ENCODE measurements at regions not wholly inside any gene's neighbourhood (a gene's known extent, or its start where the extent isn't known, plus 50 kb on each side); places are given as distances from the start of the nearest gene placed in this dataset.
"Not testable (repeated sequence)": the region's sequence is repeated elsewhere in the genome, so short reads cannot be mapped to it uniquely, and the experiment has no call there.

DNA sequence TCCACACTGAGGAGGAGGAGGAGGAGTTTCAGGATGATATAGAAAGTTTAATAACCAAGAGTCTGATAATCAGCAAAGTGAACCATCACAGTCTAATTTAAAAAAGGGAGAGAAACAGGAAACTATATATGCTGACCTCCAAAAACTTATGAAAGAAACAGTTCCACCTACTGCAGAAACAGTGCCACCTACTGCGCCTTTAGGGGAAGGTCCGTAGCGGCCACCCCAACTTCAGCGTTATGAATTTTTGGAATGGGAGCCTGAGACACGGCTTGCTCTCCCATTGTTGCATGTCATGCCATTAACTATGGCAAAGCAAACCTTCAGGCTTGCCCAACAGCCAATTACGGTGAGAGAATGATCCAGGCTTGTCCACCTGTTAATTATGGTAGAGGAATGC, 1719.2 kb upstream of the LRRTM1 start:
- Histone ChIP-seq H3K4me2 (ENCODE audit: low read depth, low read length, poor library complexity, severe bottlenecking) (no peak overlapping the region), H4K20me1 (ENCODE audit: low read depth, low read length) (no peaks in the 10 kb centered on the region), H2AFZ (ENCODE audit: low read depth, low read length, severe bottlenecking) (no peak overlapping the region), H3K9me2 (replicated peaks; ENCODE audit: insufficient read depth, low read length) (no peaks in the 10 kb centered on the region), H3K9ac (ENCODE audit: low read length) (no peak overlapping the region), H3K27me3 (ENCODE audit: low read length) (no peaks in the 10 kb centered on the region), H3K9me3 (ENCODE audit: insufficient read depth, low read length) (0 out of 2 replicates have a peak, but pooled peaks cover 1% of the 10 kb centered on the region), H3K36me3 (ENCODE audit: low read length) (no peaks in the 10 kb centered on the region), H3K4me3 (ENCODE audit: insufficient read depth, low read length, poor library complexity, severe bottlenecking) (no peak overlapping the region), H3K27ac (ENCODE audit: low read depth, low read length) (no peak overlapping the region), H3K79me2 (ENCODE audit: insufficient read depth, low read length) (no peaks in the 10 kb centered on the region), H3F3A (ENCODE audit: insufficient read depth) (no peaks in the 10 kb centered on the region)
- TF ChIP-seq CTCF (IDR thresholded peaks at IDR 0.05; ENCODE audit: insufficient read depth, low read length, poor library complexity, severe bottlenecking) = no peak
- no peak for TF ChIP-seq EZH2phosphoT487 (conservative IDR thresholded peaks at IDR 0.05; ENCODE audit: low read length)

DNA sequence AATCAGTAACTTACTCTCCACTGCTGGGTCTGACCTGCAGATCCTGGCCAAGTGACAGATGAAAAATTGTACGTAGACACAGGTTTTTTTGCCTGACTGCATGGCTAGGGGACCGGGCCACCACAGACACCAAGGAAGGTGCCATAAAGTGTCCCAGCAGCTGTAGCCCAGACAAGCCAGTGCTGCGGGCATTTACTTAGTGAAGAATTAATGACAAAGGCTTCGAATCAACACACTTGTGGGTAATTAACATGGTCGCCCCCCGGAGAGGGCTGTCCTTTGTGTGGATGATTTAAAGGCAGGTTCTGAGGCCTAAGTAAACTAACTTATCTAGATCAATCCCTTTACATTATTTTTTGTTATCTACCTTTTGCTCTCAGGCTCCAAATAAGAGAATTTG, 1709.1 kb upstream of the LRRTM1 start:
- Histone ChIP-seq H3K9me3 (ENCODE audit: insufficient read depth, low read length) (0 out of 2 replicates have a peak, but pooled peaks cover 2% of the 10 kb centered on the region), H3F3A (ENCODE audit: insufficient read depth) (no peaks in the 10 kb centered on the region), H4K20me1 (ENCODE audit: low read depth, low read length) (no peaks in the 10 kb centered on the region), H3K4me3 (ENCODE audit: insufficient read depth, low read length, poor library complexity, severe bottlenecking) (no peak overlapping the region), H3K27ac (ENCODE audit: low read depth, low read length) (no peak overlapping the region), H3K9me2 (replicated peaks; ENCODE audit: insufficient read depth, low read length) (no peaks in the 10 kb centered on the region), H3K4me2 (ENCODE audit: low read depth, low read length, poor library complexity, severe bottlenecking) (no peak overlapping the region), H3K9ac (ENCODE audit: low read length) (no peak overlapping the region), H3K79me2 (ENCODE audit: insufficient read depth, low read length) (no peaks in the 10 kb centered on the region), H2AFZ (ENCODE audit: low read depth, low read length, severe bottlenecking) (no peak overlapping the region), H3K36me3 (ENCODE audit: low read length) (no peaks in the 10 kb centered on the region), H3K27me3 (ENCODE audit: low read length) (no peaks in the 10 kb centered on the region)
- no peak for TF ChIP-seq EZH2phosphoT487 (conservative IDR thresholded peaks at IDR 0.05; ENCODE audit: low read length)
- TF ChIP-seq CTCF (IDR thresholded peaks at IDR 0.05; ENCODE audit: insufficient read depth, low read length, poor library complexity, severe bottlenecking) = no peak

DNA sequence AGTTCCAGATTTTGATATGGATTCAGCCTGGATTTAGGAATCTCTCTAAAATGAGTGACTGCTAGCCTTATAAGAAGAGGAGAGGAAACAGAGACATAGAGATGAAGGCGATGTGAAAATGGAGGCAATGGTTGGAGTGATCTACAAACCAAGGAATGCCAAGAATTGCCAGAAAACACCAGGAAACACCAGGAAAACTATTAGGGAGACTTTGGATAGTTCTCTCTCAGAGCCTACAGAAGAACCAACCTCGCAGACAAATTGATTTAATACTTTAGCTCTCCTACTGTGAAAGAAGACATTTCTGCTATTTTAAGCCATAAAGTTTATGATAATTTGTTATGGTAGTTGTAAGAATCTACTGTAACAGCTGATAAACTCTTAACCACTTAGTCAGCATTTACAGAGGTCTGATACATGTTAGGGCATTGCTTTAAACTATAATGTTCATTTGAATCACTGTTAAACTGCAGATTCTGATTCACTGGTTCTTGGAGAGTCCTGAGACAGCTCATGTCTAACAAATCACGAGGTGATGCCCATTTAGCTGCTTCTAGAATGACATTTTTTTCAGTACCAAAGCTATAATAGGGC, 1702.6 kb upstream of the LRRTM1 start:
- Histone ChIP-seq H3K9me2 (replicated peaks; ENCODE audit: insufficient read depth, low read length) (0 out of 2 replicates have a peak, but pooled peaks cover 3% of the 10 kb centered on the region), H3K36me3 (ENCODE audit: low read length) (no peaks in the 10 kb centered on the region), H3K9me3 (ENCODE audit: insufficient read depth, low read length) (no peaks in the 10 kb centered on the region), H3K4me2 (ENCODE audit: low read depth, low read length, poor library complexity, severe bottlenecking) (no peak overlapping the region), H3K27me3 (ENCODE audit: low read length) (no peaks in the 10 kb centered on the region), H3K9ac (ENCODE audit: low read length) (no peak overlapping the region), H3K4me3 (ENCODE audit: insufficient read depth, low read length, poor library complexity, severe bottlenecking) (no peak overlapping the region), H3K79me2 (ENCODE audit: insufficient read depth, low read length) (no peaks in the 10 kb centered on the region), H3F3A (ENCODE audit: insufficient read depth) (no peaks in the 10 kb centered on the region), H2AFZ (ENCODE audit: low read depth, low read length, severe bottlenecking) (no peak overlapping the region), H4K20me1 (ENCODE audit: low read depth, low read length) (no peaks in the 10 kb centered on the region), H3K27ac (ENCODE audit: low read depth, low read length) (no peak overlapping the region)
- TF ChIP-seq CTCF (IDR thresholded peaks at IDR 0.05; ENCODE audit: insufficient read depth, low read length, poor library complexity, severe bottlenecking) = no peak
- no peak for TF ChIP-seq EZH2phosphoT487 (conservative IDR thresholded peaks at IDR 0.05; ENCODE audit: low read length)

DNA sequence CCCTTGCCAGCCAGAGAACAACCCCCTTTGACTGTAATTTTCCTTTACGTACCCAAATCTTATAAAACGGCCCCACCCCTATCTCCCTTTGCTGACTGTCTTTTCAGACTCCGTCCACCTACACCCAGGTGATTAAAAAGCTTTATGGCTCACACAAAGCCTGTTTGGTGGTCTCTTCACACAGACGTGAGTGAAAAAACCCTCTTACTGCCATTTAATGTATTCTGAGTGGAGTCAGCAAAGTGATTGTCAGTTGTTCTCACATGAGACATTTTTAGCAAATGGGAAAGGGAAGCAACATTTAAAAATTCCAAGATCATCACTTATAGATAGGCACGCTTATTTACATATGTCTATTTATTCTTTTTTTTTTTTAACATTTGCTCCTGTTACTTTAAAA, 1701.3 kb upstream of the LRRTM1 start:
- not testable (repeated sequence) for H3K4me3 ChIP-seq (ENCODE audit: insufficient read depth, low read length, poor library complexity, severe bottlenecking); H4K20me1 ChIP-seq (ENCODE audit: low read depth, low read length); H3F3A ChIP-seq (ENCODE audit: insufficient read depth)

More for the DNA sequence above, 1701.3 kb upstream of the LRRTM1 start:
- H2AFZ ChIP-seq (ENCODE audit: low read depth, low read length, severe bottlenecking); H3K27ac ChIP-seq (ENCODE audit: low read depth, low read length); H3K36me3 ChIP-seq (ENCODE audit: low read length); H3K27me3 ChIP-seq (ENCODE audit: low read length); H3K9me2 ChIP-seq (replicated peaks; ENCODE audit: insufficient read depth, low read length); H3K79me2 ChIP-seq (ENCODE audit: insufficient read depth, low read length); H3K9me3 ChIP-seq (ENCODE audit: insufficient read depth, low read length); H3K9ac ChIP-seq (ENCODE audit: low read length); H3K4me2 ChIP-seq (ENCODE audit: low read depth, low read length, poor library complexity, severe bottlenecking): not testable (repeated sequence)

Data from SU-DHL-6 (cell line).